GM12878 (cell line): ENCODE measurements at regions not wholly inside any gene's neighbourhood (a gene's known extent, or its start where the extent isn't known, plus 50 kb on each side); places are given as distances from the start of the nearest gene placed in this dataset.

Source experiments
- ATAC-seq: fragments of 200-7000 bp; cut with Tn5 transposase; 3 replicates; pipeline ENCODE4 v1.9.1; 2020; ENCODE audit warnings: mild to moderate bottlenecking, moderate library complexity
- BruUV-seq: library from RNA; stranded (reverse); fragments of 400-500 nt; replicated peaks from 2 replicates; lab custom pipeline; 2021; lab: Mats Ljungman, UMichigan
- CTCF ChIA-PET: fragments of 300-600 bp; sonication (Branson Sonifier 250); formaldehyde crosslinking; extraction: SDS; loops from one replicate; lab custom pipeline; 2021; ENCODE audit warnings: inconsistent platforms; lab: Yijun Ruan, JAX
- POLR2A ChIA-PET: fragments of 350-600 bp; formaldehyde crosslinking; extraction: SDS; loops from one replicate; lab custom pipeline; 2021; ENCODE audit warnings: inconsistent platforms; lab: Charles Lee
- RAD21 ChIA-PET: fragments of 300-600 bp; sonication (Branson Sonifier 250); formaldehyde crosslinking; loops from one replicate; lab custom pipeline; 2023; ENCODE audit warnings: antibody characterized with exemption; ENCODE audit not compliant: unreplicated experiment; lab: Charles Lee
- SMC1A ChIA-PET: fragments of 300-600 bp; sonication (Branson Sonifier 250); formaldehyde crosslinking; loops from one replicate; lab custom pipeline; 2023; ENCODE audit not compliant: unreplicated experiment, uncharacterized antibody; lab: Charles Lee
- DNase-seq: peaks from one replicate; pipeline ENCODE4 v3.0.0-alpha.2; 2011; ENCODE audit warnings: low read depth, low spot score
- FAIRE-seq: peaks from 3 replicates; lab custom pipeline; 2011; peaks lifted over from hg19 to GRCh38; lab: Jason Lieb, UNC
- H2AFZ ChIP-seq: 2 replicates; pipeline ENCODE4 v1.6.0; 2011; ENCODE audit warnings: low read depth, low read length, control low read depth; ENCODE audit not compliant: control insufficient read depth
- H3K27ac ChIP-seq: 2 replicates; pipeline ENCODE4 v1.5.1; 2011; ENCODE audit warnings: control low read depth; ENCODE audit not compliant: control insufficient read depth, insufficient read depth
- H3K27me3 ChIP-seq, 2 experiments: replicated peaks in 1 of 2; 2 replicates each; pipeline versions ENCODE4 v1.6.0 to v1.6.1; 2011; ENCODE audit warnings: low read length in 1 of 2; ENCODE audit not compliant: control insufficient read depth in 2 of 2, insufficient read depth in 2 of 2
- H3K36me3 ChIP-seq, 2 experiments: 2 replicates each; pipeline ENCODE4 v1.5.1; 2011; ENCODE audit warnings: low read length in 1 of 2; ENCODE audit not compliant: control insufficient read depth in 2 of 2, insufficient read depth in 2 of 2
- H3K4me1 ChIP-seq: 2 replicates; pipeline ENCODE4 v1.6.1; 2011; ENCODE audit warnings: mild to moderate bottlenecking, low read length, moderate library complexity, mixed read lengths; ENCODE audit not compliant: control insufficient read depth, insufficient read depth
- H3K4me2 ChIP-seq: 2 replicates; pipeline ENCODE4 v1.6.0; 2011; ENCODE audit warnings: control low read depth; ENCODE audit not compliant: control insufficient read depth, insufficient read depth
- H3K4me3 ChIP-seq: fragments of 200-600 bp; sonication (generic); 2 replicates; pipeline ENCODE4 v1.5.1; 2016
- H3K79me2 ChIP-seq: 2 replicates; pipeline ENCODE4 v1.6.0; 2011; ENCODE audit warnings: low read length; ENCODE audit not compliant: control insufficient read depth, insufficient read depth
- H3K9ac ChIP-seq: 2 replicates; pipeline ENCODE4 v1.8.0; 2011; ENCODE audit warnings: low read length, control low read depth, mixed read lengths; ENCODE audit not compliant: control insufficient read depth, insufficient read depth
- H3K9me3 ChIP-seq: replicated peaks from 3 replicates; pipeline ENCODE4 v1.5.1; 2011; ENCODE audit warnings: mild to moderate bottlenecking, low read length; ENCODE audit not compliant: control insufficient read depth, insufficient read depth
- H4K20me1 ChIP-seq: 2 replicates; pipeline ENCODE4 v1.6.0; 2011; ENCODE audit not compliant: control insufficient read depth, insufficient read depth
- BHLHE40 ChIP-seq, 2 experiments: fragments of 450-650 bp in 1 of 2; IDR thresholded peaks; 2 replicates each; pipeline ENCODE4 v1.6.1; 2011 to 2017; ENCODE audit warnings: low read depth in 2 of 2, borderline replicate concordance in 1 of 2, improper control_type of control experiment in 1 of 2, low read length in 1 of 2, mild to moderate bottlenecking in 1 of 2
- HDAC6 ChIP-seq: fragments of 200-600 bp; sonication (generic); IDR thresholded peaks from one replicate; pipeline ENCODE4 v1.8.0; 2017; ENCODE audit warnings: antibody characterized with exemption; ENCODE audit not compliant: unreplicated experiment
- MXI1 ChIP-seq: fragments of 150-350 bp; IDR thresholded peaks from 2 replicates; pipeline ENCODE4 v1.6.1; 2011; ENCODE audit warnings: low read depth, mild to moderate bottlenecking, inconsistent platforms, low read length, improper control_type of control experiment
- SMAD1 ChIP-seq: fragments of 450-650 bp; IDR thresholded peaks from 2 replicates; pipeline ENCODE4 v1.6.1; 2018; ENCODE audit warnings: mild to moderate bottlenecking, low read depth; ENCODE audit not compliant: partially characterized antibody
- WGBS: methylation state at CpG from one replicate; pipeline ENCODE4 v1.1.6; 2016; ENCODE audit warnings: low lambda C conversion rate; ENCODE audit not compliant: insufficient replicate concordance, insufficient coverage; ENCODE audit errors: missing lambda C conversion rate; 5-methylcytosine and 5-hydroxymethylcytosine counted together
- in situ Hi-C: fragments of 300-500 bp; cut with MboI; formaldehyde crosslinking; loops from 9 replicates; pipeline ENCODE4 v1.14.3; 2018; ENCODE audit warnings: mixed read lengths
- intact Hi-C: fragments of 100-400 bp; cut with micrococcal nuclease; formaldehyde crosslinking; loops from one replicate; pipeline ENCODE4 v1.14.2; 2022; ENCODE audit not compliant: unreplicated experiment
- TF ChIP-seq, protein P1 (sequence below): IDR thresholded peaks from 2 replicates; pipeline ENCODE4 v1.6.1; 2012; ENCODE audit warnings: low read depth, low read length, improper control_type of control experiment

- SMC1A ChIA-PET = no interaction called here
Measured at GRCh38 chr5:124328201-124328600, 418.2 kb downstream of the ZNF608 start.

DNA sequence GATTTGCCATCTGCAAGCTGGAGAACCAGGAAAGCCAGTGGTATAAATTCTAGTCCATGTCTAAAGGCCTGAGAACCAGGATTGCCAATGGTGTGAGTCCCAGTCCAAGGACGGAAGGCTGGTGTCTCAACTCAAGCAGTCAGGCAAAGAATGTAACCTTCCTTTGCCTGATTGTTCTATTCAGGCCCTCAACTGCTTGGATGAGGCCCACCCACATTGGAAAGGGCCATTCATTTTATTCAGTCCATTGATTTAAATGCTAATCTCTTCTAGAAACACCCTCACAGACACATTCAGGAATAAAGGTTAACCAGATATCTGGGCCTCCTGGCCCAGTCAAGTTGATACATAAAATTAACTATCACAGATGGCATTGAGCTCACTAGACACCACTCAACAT, 427.8 kb downstream of the ZNF608 start:
- H3K4me1 ChIP-seq = no peaks in the 10 kb centered on the region
- ChIA-PET POLR2A (no interaction called here), CTCF (no interaction called here), SMC1A (no interaction called here), RAD21 (no interaction called here)
- no peak overlapping the region for H3K27ac ChIP-seq
- no peaks in the 10 kb centered on the region for H3K36me3 ChIP-seq
- no peak overlapping the region for H3K9ac ChIP-seq
- WGBS = 59% methylated on average over 1 of the region's 1 CpG
- H3K79me2 ChIP-seq = no peaks in the 10 kb centered on the region
- FAIRE-seq (no peak), ATAC-seq (no peak), DNase-seq (no peak)
- no peak overlapping the region for H2AFZ ChIP-seq
- in situ Hi-C loops (no loop called here), intact Hi-C loops (no loop called here)
- no peak overlapping the region for H3K4me2 ChIP-seq
- H3K27me3 ChIP-seq = no peaks in the 10 kb centered on the region
- BruUV-seq = no TSS peak
- no peak for TF ChIP-seq BHLHE40 (IDR thresholded peaks at IDR 0.05; ENCODE audit: borderline replicate concordance in 1 of 2, low read depth in 2 of 2, low read length in 1 of 2)
- no peak overlapping the region for H3K4me3 ChIP-seq
- H4K20me1 ChIP-seq = no peaks in the 10 kb centered on the region
- H3K9me3 ChIP-seq = no peaks in the 10 kb centered on the region

More at GRCh38 chr5:124328201-124328600, 418.2 kb downstream of the ZNF608 start:
- in situ Hi-C loops (no loop called here), intact Hi-C loops (no loop called here)
- Histone ChIP-seq H3K4me3 (no peak overlapping the region), H3K4me1 (no peaks in the 10 kb centered on the region), H3K27me3 (no peaks in the 10 kb centered on the region), H3K27ac (no peak overlapping the region), H3K9ac (no peak overlapping the region), H2AFZ (no peak overlapping the region), H3K9me3 (no peaks in the 10 kb centered on the region; the same call in 2 of the 3 replicates), H3K4me2 (no peak overlapping the region), H3K79me2 (no peaks in the 10 kb centered on the region), H4K20me1 (no peaks in the 10 kb centered on the region), H3K36me3 (no peaks in the 10 kb centered on the region)
- ChIA-PET CTCF (no interaction called here), POLR2A (no interaction called here), RAD21 (no interaction called here)
- FAIRE-seq (no peak), DNase-seq (no peak), ATAC-seq (no peak)
- BruUV-seq = no TSS peak
- TF ChIP-seq, protein P1, sequence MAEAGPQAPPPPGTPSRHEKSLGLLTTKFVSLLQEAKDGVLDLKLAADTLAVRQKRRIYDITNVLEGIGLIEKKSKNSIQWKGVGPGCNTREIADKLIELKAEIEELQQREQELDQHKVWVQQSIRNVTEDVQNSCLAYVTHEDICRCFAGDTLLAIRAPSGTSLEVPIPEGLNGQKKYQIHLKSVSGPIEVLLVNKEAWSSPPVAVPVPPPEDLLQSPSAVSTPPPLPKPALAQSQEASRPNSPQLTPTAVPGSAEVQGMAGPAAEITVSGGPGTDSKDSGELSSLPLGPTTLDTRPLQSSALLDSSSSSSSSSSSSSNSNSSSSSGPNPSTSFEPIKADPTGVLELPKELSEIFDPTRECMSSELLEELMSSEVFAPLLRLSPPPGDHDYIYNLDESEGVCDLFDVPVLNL = no peak
- TF ChIP-seq SMAD1 (no peak), HDAC6 (no peak), MXI1 (no peak)
